Brain microvascular endothelial cell (primary cell): ENCODE measurements at regions not wholly inside any gene's neighbourhood (a gene's known extent, or its start where the extent isn't known, plus 50 kb on each side); places are given as distances from the start of the nearest gene placed in this dataset.
A peak's percentile ranks its signal among the peaks of the same experiment; 100 is the strongest.

Source experiments
- DNase-seq: peaks from one replicate; pipeline ENCODE4 v3.0.0-alpha.2; 2020
- H3K27ac ChIP-seq: fragments of 250-450 bp; sonication (Bioruptor Pico); 2 replicates; pipeline ENCODE4 v1.5.1; 2020; ENCODE audit warnings: mild to moderate bottlenecking, moderate library complexity
- H3K27me3 ChIP-seq: fragments of 250-450 bp; sonication (Bioruptor Pico); replicated peaks from 2 replicates; pipeline ENCODE4 v1.5.1; 2020; ENCODE audit warnings: mild to moderate bottlenecking
- H3K36me3 ChIP-seq: fragments of 250-450 bp; sonication (Bioruptor Pico); replicated peaks from 2 replicates; pipeline ENCODE4 v1.5.1; 2020; ENCODE audit warnings: mild to moderate bottlenecking
- H3K4me3 ChIP-seq: 2 replicates; pipeline ENCODE4 v1.5.1; 2011; ENCODE audit warnings: low read depth, mild to moderate bottlenecking, control low read depth, low read length, moderate library complexity
- CTCF ChIP-seq: IDR thresholded peaks from 2 replicates; pipeline ENCODE4 v1.5.1; 2011; ENCODE audit warnings: low read depth, mild to moderate bottlenecking, moderate library complexity, low read length, control low read depth, inconsistent platforms; ENCODE audit errors: missing control alignments
- in situ Hi-C: cut with HindIII; loops from 2 replicates; pipeline ENCODE4 v1.10.0; 2017; ENCODE audit warnings: low sequenced_read_pairs, low pct_ligation_motif_present

- TF ChIP-seq CTCF: no peak
- Histone ChIP-seq H3K36me3 (no peaks in the 10 kb centered on the region), H3K27me3 (peaks cover 2% of the 10 kb centered on the region), H3K4me3 (no peak overlapping the region), H3K27ac (no peak overlapping the region)
- no peak for DNase-seq
- in situ Hi-C loops: no loop called here
These were observed 171.2 kb downstream of the LSM5 start for GRCh38 chr7:32319012-32319382.

- no peak overlapping the region for H3K27ac ChIP-seq
- H3K36me3 ChIP-seq: no peaks in the 10 kb centered on the region
- peaks cover 2% of the 10 kb centered on the region for H3K27me3 ChIP-seq
- no peak for TF ChIP-seq CTCF
- in situ Hi-C loops: no loop called here
- DNase-seq: no peak
- no peak overlapping the region for H3K4me3 ChIP-seq
These were observed 171.7 kb downstream of the LSM5 start for GRCh38 chr7:32318300-32319011.

GRCh38 chr7:32316839-32317238 lies 173.3 kb downstream of the LSM5 start:
- Histone ChIP-seq H3K27ac (no peak overlapping the region), H3K4me3 (no peak overlapping the region), H3K36me3 (no peaks in the 10 kb centered on the region), H3K27me3 (peaks cover 2% of the 10 kb centered on the region)
- no peak for DNase-seq
- in situ Hi-C loops: no loop called here
- no peak for TF ChIP-seq CTCF

GRCh38 chr7:32314761-32315160 lies 175.4 kb downstream of the LSM5 start:
- Histone ChIP-seq H3K27me3 (peaks cover 2% of the 10 kb centered on the region), H3K27ac (no peak overlapping the region), H3K4me3 (no peak overlapping the region), H3K36me3 (no peaks in the 10 kb centered on the region)
- TF ChIP-seq CTCF: no peak
- DNase-seq: no peak
- in situ Hi-C loops: no loop called here

- no peak for DNase-seq
- no peak for TF ChIP-seq CTCF
- Histone ChIP-seq H3K27me3 (peaks cover 21% of the 10 kb centered on the region), H3K4me3 (no peak overlapping the region), H3K27ac (no peak overlapping the region), H3K36me3 (no peaks in the 10 kb centered on the region)
- in situ Hi-C loops: no loop called here
These were observed 188.8 kb downstream of the LSM5 start for GRCh38 chr7:32301427-32301826.

GRCh38 chr7:32299133-32299702 lies 191.0 kb downstream of the LSM5 start:
- Histone ChIP-seq H3K36me3 (no peaks in the 10 kb centered on the region), H3K4me3 (peak overlapping the region; percentile 49), H3K27me3 (peaks cover 21% of the 10 kb centered on the region), H3K27ac (no peak overlapping the region)
- in situ Hi-C loops: no loop called here
- no peak for TF ChIP-seq CTCF
- no peak for DNase-seq
